Keratinocyte (primary cell): ENCODE measurements at regions not wholly inside any gene's neighbourhood (a gene's known extent, or its start where the extent isn't known, plus 50 kb on each side); places are given as distances from the start of the nearest gene placed in this dataset.

Experiments used
- CTCF ChIP-seq, 3 experiments: IDR thresholded peaks in 1 of 3; conservative IDR thresholded peaks in 1 of 3; optimal IDR thresholded peaks in 1 of 3; 2 replicates in 2 of 3; 3 replicates in 1 of 3; pipeline versions ENCODE3 to v1.5.1; 2011; ENCODE audit warnings: low read length in 3 of 3, mild to moderate bottlenecking in 3 of 3, moderate library complexity in 2 of 3, control low read depth in 1 of 3, inconsistent platforms in 1 of 3; ENCODE audit not compliant: insufficient read depth in 2 of 3; ENCODE audit errors: extremely low read depth in 1 of 3
- EZH2 ChIP-seq: IDR thresholded peaks from one replicate; pipeline ENCODE4 v1.6.1; 2012; ENCODE audit warnings: inconsistent platforms, mild to moderate bottlenecking, low read length, moderate library complexity

GRCh38 chr10:117720931-117721835 lies 178.6 kb downstream of the EMX2 start:
- TF ChIP-seq CTCF (optimal IDR thresholded peaks at IDR 0.05 in 1 of 3, IDR thresholded peaks at IDR 0.05 in 1 of 3, conservative IDR thresholded peaks at IDR 0.05 in 1 of 3; ENCODE audit: extremely low read depth in 1 of 3, insufficient read depth in 2 of 3, low read length in 3 of 3) (no peak), EZH2 (no peak)
